Body of pancreas (tissue), 4 donors: ENCODE measurements at regions not wholly inside any gene's neighbourhood (a gene's known extent, or its start where the extent isn't known, plus 50 kb on each side); places are given as distances from the start of the nearest gene placed in this dataset.

Experiments used
- CTCF ChIP-seq, 7 experiments: fragments of 450-650 bp in 4 of 7; fragments of 200-600 bp in 3 of 7; sonication (generic) in 3 of 7; IDR thresholded peaks; one replicate each; pipeline ENCODE4 v1.5.1; 2016 to 2019; ENCODE audit warnings: antibody characterized with exemption in 7 of 7
- POLR2A ChIP-seq, 3 donors: fragments of 450-650 bp; IDR thresholded peaks; one replicate each; pipeline ENCODE4 v1.6.1; 2016; ENCODE audit warnings: antibody characterized with exemption in 3 of 3, mild to moderate bottlenecking in 2 of 3

- no peak for TF ChIP-seq CTCF (IDR thresholded peaks at IDR 0.05)
- TF ChIP-seq POLR2A (IDR thresholded peaks at IDR 0.05): no peak
These were observed 667.2 kb downstream of the GATA3 start for GRCh38 chr10:8721650-8722049.
